HG03460 (cell line): ENCODE measurements at regions not wholly inside any gene's neighbourhood (a gene's known extent, or its start where the extent isn't known, plus 50 kb on each side); places are given as distances from the start of the nearest gene placed in this dataset.

Source experiments
- ATAC-seq: cut with Tn5 transposase; IDR thresholded peaks from one replicate; pipeline ENCODE4 v1.9.1; 2021; ENCODE audit not compliant: unreplicated experiment

DNA sequence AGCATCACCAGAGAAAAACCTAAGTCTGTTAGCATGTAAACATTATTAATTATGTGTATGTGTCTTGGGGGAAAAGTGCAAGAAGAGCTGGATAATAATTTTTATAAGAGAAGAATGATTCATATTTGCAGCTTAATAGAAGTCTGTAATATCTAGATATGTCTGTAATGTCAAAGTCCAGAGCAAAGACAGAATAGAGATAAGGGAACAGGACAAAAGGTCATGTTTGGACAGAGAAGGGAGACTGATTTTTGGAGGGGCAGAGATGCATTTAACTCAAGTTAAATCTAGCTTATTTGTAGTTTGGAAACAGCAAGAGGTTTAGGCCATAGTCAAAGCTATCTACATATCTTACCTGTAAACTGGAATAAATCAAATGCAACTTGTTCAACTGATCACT, 61.2 kb downstream of the MAGED1 start:
- ATAC-seq: no peak

DNA sequence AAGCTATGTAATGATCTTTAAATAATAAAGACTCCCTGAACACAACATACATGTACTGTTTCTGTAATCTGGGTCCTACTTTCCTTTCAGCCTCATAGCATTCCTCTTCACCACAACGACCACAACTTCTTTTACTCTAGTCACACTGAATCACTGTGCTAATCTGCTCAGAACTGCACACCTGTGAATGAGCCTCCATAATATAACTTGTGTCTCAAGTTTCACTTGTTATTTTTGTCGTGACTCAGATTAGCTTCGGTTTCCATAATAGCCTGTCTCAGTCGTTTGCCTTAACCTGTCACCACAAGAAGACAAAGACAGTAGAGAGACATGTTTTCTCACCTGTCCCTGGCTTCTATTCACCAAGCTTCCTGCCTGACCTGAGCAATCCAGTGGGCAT, 61.8 kb downstream of the MAGED1 start:
- ATAC-seq: peak; percentile 98

DNA sequence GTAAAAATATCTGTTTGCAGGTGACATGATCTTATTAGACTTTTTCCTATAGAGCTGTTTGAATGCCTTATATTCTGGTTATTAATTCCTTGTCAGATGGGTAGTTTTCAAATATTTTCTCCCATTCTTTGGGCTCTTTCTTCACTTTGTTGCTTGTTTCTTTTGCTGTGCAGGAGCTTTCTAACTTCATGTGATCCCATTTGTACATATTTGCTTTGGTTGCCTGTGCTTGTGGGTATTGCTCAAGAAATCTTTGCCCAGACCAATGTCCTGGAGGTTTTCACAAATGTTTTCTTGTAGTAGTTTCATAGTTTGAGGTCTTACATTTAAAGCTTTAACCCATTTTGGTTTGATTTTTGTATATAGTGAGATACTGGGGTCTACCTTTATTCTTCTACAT, 63.0 kb downstream of the MAGED1 start:
- ATAC-seq: no peak

DNA sequence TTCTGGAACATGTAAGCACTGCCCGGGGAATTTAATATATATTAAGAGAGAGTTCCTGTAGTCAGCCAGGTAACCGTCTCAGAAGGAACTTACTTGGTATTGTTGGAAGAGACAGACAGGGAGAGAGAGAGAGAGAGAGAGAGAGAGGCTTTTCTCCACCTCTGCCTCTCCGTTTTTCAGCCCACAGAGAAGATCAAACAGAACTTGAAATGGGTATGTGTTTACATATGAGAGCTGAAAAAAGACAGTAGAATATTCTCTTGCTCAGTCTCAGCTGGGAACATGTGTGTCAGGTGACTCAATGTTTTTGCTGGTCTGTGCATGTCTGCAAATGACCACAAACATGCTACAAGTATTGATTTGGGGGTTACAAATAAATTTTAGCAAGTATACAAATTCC, 81.9 kb downstream of the MAGED1 start:
- no peak for ATAC-seq

DNA sequence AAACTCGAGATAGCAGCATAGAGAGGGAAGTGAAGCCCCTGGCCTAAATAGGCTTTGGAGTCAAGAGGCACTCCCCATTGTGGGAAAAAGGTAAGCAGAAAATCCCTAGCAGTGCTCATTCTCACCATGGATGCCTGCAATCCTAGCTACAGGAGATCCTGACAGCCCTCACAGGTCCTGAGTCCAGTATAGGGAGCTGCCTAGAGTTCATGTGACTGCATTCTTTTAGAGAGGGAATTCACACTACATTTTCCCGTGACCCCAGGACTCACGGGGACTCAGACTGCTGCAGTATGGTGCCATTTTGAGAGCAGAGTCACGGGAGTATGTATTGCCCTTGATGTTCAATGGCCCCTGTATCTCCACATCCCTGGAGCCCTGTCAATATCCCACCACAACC, 82.4 kb downstream of the MAGED1 start:
- ATAC-seq: no peak

DNA sequence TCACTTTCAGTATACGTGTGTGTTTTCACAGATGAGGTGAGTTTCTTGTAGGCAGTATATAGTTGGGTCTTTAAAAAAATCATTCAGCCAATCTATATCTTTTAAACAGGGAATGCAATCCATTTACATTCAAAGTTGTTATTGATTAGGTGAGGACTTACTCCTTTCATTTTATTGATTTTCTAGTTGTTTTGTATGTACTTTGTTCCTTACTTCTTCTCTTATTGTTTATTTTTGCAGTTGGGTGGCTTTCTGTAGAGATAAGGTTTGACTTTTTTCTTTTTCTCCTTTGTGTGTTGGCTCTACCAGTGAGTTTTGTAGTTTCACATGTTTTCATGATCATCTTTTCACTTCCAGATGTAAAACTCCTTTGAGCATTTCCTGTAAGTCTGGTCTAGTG, 83.1 kb downstream of the MAGED1 start:
- ATAC-seq: no peak
